ENCODE measurements at regions not wholly inside any gene's neighbourhood (a gene's known extent, or its start where the extent isn't known, plus 50 kb on each side); places are given as distances from the start of the nearest gene placed in this dataset.

DNA sequence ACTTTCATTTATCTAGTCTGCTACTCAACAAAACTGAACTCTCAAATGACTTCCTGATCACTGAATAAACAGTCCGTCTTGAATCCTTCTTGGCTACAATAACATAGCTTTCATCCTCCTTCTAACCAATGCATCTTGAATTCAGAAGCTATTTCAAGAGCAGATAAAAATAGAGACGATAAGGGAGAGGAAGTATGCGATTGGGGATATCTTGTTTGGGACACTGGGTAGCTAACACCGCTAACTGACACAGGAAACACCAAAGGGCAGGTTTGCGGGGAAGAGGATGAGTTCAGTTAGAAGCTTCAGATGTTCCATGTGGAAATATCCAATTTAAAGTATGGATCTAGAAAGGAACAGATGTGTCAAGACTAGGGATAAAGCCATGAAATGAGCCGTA, 102.5 kb downstream of the SLC41A2 start:
- 79 to 81% (median 79%) methylated on average over 6 of the region's 6 CpGs for WGBS, 3 donors
- H3K27ac ChIP-seq, result no peak overlapping the region
- TF ChIP-seq CTCF (IDR thresholded peaks at IDR 0.05) (no peak), POLR2A (IDR thresholded peaks at IDR 0.05) (no peak), EP300 (IDR thresholded peaks at IDR 0.05) (no peak)

DNA sequence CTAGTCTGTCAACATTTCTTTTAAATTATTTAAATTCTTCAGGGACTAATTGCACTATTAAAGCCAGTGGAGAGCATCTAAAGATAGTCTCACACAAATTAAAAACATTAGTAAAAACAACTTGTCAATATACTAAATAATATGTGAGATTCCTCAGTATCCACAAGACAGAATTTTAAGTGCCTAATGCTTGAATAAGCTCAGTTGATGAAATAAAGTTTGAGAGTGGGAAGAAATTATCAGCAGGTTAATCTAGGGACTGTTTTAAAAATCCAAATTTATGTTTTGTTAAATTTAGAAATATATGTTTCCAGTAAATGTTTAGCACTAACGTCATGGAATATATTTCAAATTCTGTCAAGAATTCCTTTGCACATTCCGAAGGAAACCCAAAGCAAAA, 105.2 kb downstream of the SLC41A2 start:
- Histone ChIP-seq H3K27ac (no peak overlapping the region), H3K27me3 (no peaks in the 10 kb centered on the region), H3K4me3 (no peak overlapping the region), H3K36me3 (no peaks in the 10 kb centered on the region), H3K9me3 (no peaks in the 10 kb centered on the region), H3K4me1 (ENCODE audit: insufficient read depth) (no peaks in the 10 kb centered on the region)
- intact Hi-C loops (cut with DNase I), result no loop called here
- DNase-seq, result no peak
- TF ChIP-seq POLR2A (IDR thresholded peaks at IDR 0.05), result no peak
- no peak for TF ChIP-seq CTCF (IDR thresholded peaks at IDR 0.05)
- no peak for TF ChIP-seq EP300 (IDR thresholded peaks at IDR 0.05)
- 56 to 70% (median 62%) methylated on average over 2 of the region's 2 CpGs for WGBS, 3 donors

More for the DNA sequence above, 102.5 kb downstream of the SLC41A2 start:
- no peak overlapping the region for H3K4me3 ChIP-seq
- H3K36me3 ChIP-seq, result no peaks in the 10 kb centered on the region
- DNase-seq, result no peak
- no peaks in the 10 kb centered on the region for H3K9me3 ChIP-seq
- intact Hi-C loops (cut with DNase I), result no loop called here
- no peaks in the 10 kb centered on the region for H3K4me1 ChIP-seq (ENCODE audit: insufficient read depth)
- no peaks in the 10 kb centered on the region for H3K27me3 ChIP-seq

DNA sequence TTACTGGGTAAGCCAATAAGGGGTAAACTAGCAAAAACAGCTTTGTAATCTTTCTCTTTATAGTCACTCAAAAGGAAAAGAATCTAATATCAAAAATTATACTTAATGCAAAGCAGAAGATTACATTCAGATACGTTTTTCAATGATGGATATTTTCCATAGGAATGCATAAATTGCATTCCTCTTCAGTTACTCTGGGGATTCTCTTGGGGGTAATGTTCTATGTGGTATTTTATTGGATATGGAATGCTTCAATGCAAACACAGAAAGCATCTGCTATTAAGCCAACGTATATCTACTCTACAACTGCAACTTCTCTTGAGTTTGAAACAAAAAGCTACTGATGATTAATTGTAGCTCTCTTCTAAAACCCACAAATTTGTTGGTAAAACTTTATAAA, 106.0 kb downstream of the SLC41A2 start:
- TF ChIP-seq CTCF (IDR thresholded peaks at IDR 0.05), result no peak
- no peak for TF ChIP-seq EP300 (IDR thresholded peaks at IDR 0.05)
- TF ChIP-seq POLR2A (IDR thresholded peaks at IDR 0.05), result no peak
- no peaks in the 10 kb centered on the region for H3K9me3 ChIP-seq
- H3K27ac ChIP-seq, result no peak overlapping the region
- H3K36me3 ChIP-seq, result no peaks in the 10 kb centered on the region
- no peak for DNase-seq
- 67 to 71% (median 69%) methylated on average over 2 of the region's 2 CpGs for WGBS, 3 donors
- intact Hi-C loops (cut with DNase I), result no loop called here
- H3K4me3 ChIP-seq, result no peak overlapping the region
- H3K4me1 ChIP-seq (ENCODE audit: insufficient read depth), result no peaks in the 10 kb centered on the region
- no peaks in the 10 kb centered on the region for H3K27me3 ChIP-seq

GRCh38 chr12:104850781-104851180, 107.3 kb downstream of the SLC41A2 start:
- no peak for DNase-seq
- Histone ChIP-seq H3K4me1 (ENCODE audit: insufficient read depth) (peaks cover 1% of the 10 kb centered on the region), H3K27ac (no peak overlapping the region), H3K36me3 (no peaks in the 10 kb centered on the region), H3K4me3 (no peak overlapping the region), H3K27me3 (no peaks in the 10 kb centered on the region), H3K9me3 (no peaks in the 10 kb centered on the region)
- TF ChIP-seq POLR2A (IDR thresholded peaks at IDR 0.05) (no peak), EP300 (IDR thresholded peaks at IDR 0.05) (no peak), CTCF (IDR thresholded peaks at IDR 0.05) (no peak)
- intact Hi-C loops (cut with DNase I), result no loop called here

All from ovary (tissue), 7 donors.